HepG2 (cell line): ENCODE measurements at regions not wholly inside any gene's neighbourhood (a gene's known extent, or its start where the extent isn't known, plus 50 kb on each side); places are given as distances from the start of the nearest gene placed in this dataset.

ENCODE experiments used
- ARID3A ChIP-seq: IDR thresholded peaks from 2 replicates; pipeline ENCODE4 v1.6.1; 2012; ENCODE audit warnings: low read depth, low read length, improper control_type of control experiment
- ARNT ChIP-seq: fragments of 450-650 bp; IDR thresholded peaks from 2 replicates; pipeline ENCODE4 v1.6.1; 2017
- BCL6 ChIP-seq: IDR thresholded peaks from 2 replicates; pipeline ENCODE4 v1.6.1; 2016; ENCODE audit warnings: missing genetic modification reagents, missing compliant biosample characterization
- GATAD1 ChIP-seq: IDR thresholded peaks from 2 replicates; pipeline ENCODE4 v1.6.1; 2016; ENCODE audit warnings: missing genetic modification reagents, missing compliant biosample characterization
- GLMP ChIP-seq: sonication (generic); formaldehyde crosslinking; IDR thresholded peaks from 2 replicates; pipeline ENCODE4 v1.9.0; 2021; ENCODE audit warnings: missing genetic modification reagents, mild to moderate bottlenecking, borderline replicate concordance
- JARID2 ChIP-seq: sonication (generic); formaldehyde crosslinking; IDR thresholded peaks from 2 replicates; pipeline ENCODE4 v1.8.1; 2023; ENCODE audit warnings: missing genetic modification reagents, inconsistent platforms; ENCODE audit not compliant: insufficient replicate concordance
- NR1H2 ChIP-seq: sonication (generic); formaldehyde crosslinking; IDR thresholded peaks from 2 replicates; pipeline ENCODE4 v1.8.1; 2022; ENCODE audit warnings: low read depth, missing genetic modification reagents, borderline replicate concordance
- PHF5A ChIP-seq: IDR thresholded peaks from one replicate; pipeline ENCODE4 v1.6.1; 2018; ENCODE audit warnings: low read depth, missing genetic modification reagents; ENCODE audit not compliant: unreplicated experiment
- RCOR2 ChIP-seq: IDR thresholded peaks from 2 replicates; pipeline ENCODE4 v1.6.1; 2016; ENCODE audit warnings: missing biosample characterization, missing genetic modification reagents
- THRA ChIP-seq: sonication (generic); formaldehyde crosslinking; IDR thresholded peaks from 2 replicates; pipeline ENCODE4 v1.4.0; 2020; ENCODE audit warnings: missing genetic modification reagents, borderline replicate concordance
- ZNF180 ChIP-seq: sonication (generic); formaldehyde crosslinking; IDR thresholded peaks from 2 replicates; pipeline ENCODE4 v1.4.0; 2020; ENCODE audit warnings: low read depth, missing genetic modification reagents, borderline replicate concordance
- ZNF326 ChIP-seq: sonication (generic); formaldehyde crosslinking; IDR thresholded peaks from 2 replicates; pipeline ENCODE4 v1.4.0; 2020; ENCODE audit warnings: missing genetic modification reagents, borderline replicate concordance
- ZNF512B ChIP-seq: sonication (generic); formaldehyde crosslinking; IDR thresholded peaks from 2 replicates; pipeline ENCODE4 v1.5.1; 2020; ENCODE audit warnings: missing genetic modification reagents, mild to moderate bottlenecking, borderline replicate concordance
- ZNF598 ChIP-seq: sonication (generic); formaldehyde crosslinking; IDR thresholded peaks from 2 replicates; pipeline ENCODE4 v1.5.1; 2020; ENCODE audit warnings: mild to moderate bottlenecking, missing genetic modification reagents, borderline replicate concordance
- ZNF616 ChIP-seq: sonication (generic); formaldehyde crosslinking; IDR thresholded peaks from 2 replicates; pipeline ENCODE4 v1.5.0; 2020; ENCODE audit warnings: low read depth, mild to moderate bottlenecking, missing genetic modification reagents
- ZNF644 ChIP-seq: IDR thresholded peaks from 2 replicates; pipeline ENCODE4 v1.6.1; 2016; ENCODE audit warnings: low read depth
- ZSCAN5A ChIP-seq: sonication (generic); formaldehyde crosslinking; IDR thresholded peaks from 2 replicates; pipeline ENCODE4 v1.8.0; 2022; ENCODE audit warnings: mild to moderate bottlenecking, missing genetic modification reagents, borderline replicate concordance
- TF ChIP-seq, protein P1 (sequence below): sonication (generic); formaldehyde crosslinking; IDR thresholded peaks from 2 replicates; pipeline ENCODE4 v1.4.0; 2020; ENCODE audit warnings: mild to moderate bottlenecking, missing genetic modification reagents

- 0 out of 2 replicates have a peak, but pooled peaks have one; percentile 24 for TF ChIP-seq THRA
- no peak for TF ChIP-seq GLMP (CRISPR knock-in tag)
- TF ChIP-seq GATAD1 (CRISPR knock-in tag), result no peak
- TF ChIP-seq JARID2, result no peak
- no peak for TF ChIP-seq PHF5A
- no peak for TF ChIP-seq ARID3A
- TF ChIP-seq ZNF644 (CRISPR knock-in tag), result no peak
- TF ChIP-seq NR1H2, result no peak
- TF ChIP-seq ZNF326 (CRISPR knock-in tag), result no peak
- no peak for TF ChIP-seq ZNF616
- no peak for TF ChIP-seq ZNF512B (CRISPR knock-in tag)
- TF ChIP-seq ZNF598 (CRISPR knock-in tag), result no peak
- TF ChIP-seq, protein P1, sequence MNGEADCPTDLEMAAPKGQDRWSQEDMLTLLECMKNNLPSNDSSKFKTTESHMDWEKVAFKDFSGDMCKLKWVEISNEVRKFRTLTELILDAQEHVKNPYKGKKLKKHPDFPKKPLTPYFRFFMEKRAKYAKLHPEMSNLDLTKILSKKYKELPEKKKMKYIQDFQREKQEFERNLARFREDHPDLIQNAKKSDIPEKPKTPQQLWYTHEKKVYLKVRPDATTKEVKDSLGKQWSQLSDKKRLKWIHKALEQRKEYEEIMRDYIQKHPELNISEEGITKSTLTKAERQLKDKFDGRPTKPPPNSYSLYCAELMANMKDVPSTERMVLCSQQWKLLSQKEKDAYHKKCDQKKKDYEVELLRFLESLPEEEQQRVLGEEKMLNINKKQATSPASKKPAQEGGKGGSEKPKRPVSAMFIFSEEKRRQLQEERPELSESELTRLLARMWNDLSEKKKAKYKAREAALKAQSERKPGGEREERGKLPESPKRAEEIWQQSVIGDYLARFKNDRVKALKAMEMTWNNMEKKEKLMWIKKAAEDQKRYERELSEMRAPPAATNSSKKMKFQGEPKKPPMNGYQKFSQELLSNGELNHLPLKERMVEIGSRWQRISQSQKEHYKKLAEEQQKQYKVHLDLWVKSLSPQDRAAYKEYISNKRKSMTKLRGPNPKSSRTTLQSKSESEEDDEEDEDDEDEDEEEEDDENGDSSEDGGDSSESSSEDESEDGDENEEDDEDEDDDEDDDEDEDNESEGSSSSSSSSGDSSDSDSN (CRISPR knock-in tag), result peak; percentile 48; the same call in 1 of the 2 replicates
- TF ChIP-seq ARNT, result no peak
- TF ChIP-seq RCOR2, result no peak
- 0 out of 2 replicates have a peak, but pooled peaks have one; percentile 18 for TF ChIP-seq BCL6 (CRISPR knock-in tag)
- TF ChIP-seq ZSCAN5A (CRISPR knock-in tag), result no peak; the same call in 1 of the 2 replicates
- TF ChIP-seq ZNF180 (CRISPR knock-in tag), result no peak
Measured at GRCh38 chr2:47310801-47311560, 58.1 kb upstream of the EPCAM start (continued).
